Ectodermal cell (in vitro differentiated cells): ENCODE measurements at regions not wholly inside any gene's neighbourhood (a gene's known extent, or its start where the extent isn't known, plus 50 kb on each side); places are given as distances from the start of the nearest gene placed in this dataset.

ENCODE experiments used
- H3K27ac ChIP-seq: 2 replicates; pipeline ENCODE4 v1.7.0; 2013; ENCODE audit warnings: mild to moderate bottlenecking, low read depth, low read length; ENCODE audit not compliant: insufficient read depth, poor library complexity, severe bottlenecking
- H3K27me3 ChIP-seq: 2 replicates; pipeline ENCODE4 v1.7.0; 2013; ENCODE audit warnings: mild to moderate bottlenecking, low read length; ENCODE audit not compliant: insufficient read depth, control insufficient read depth, poor library complexity, severe bottlenecking
- H3K36me3 ChIP-seq: one replicate; pipeline ENCODE4 v1.7.0; 2013; ENCODE audit warnings: low read length; ENCODE audit not compliant: control insufficient read depth, insufficient read depth
- H3K4me1 ChIP-seq: one replicate; pipeline ENCODE4 v1.7.0; 2013; ENCODE audit warnings: low read length; ENCODE audit not compliant: control insufficient read depth, insufficient read depth
- H3K4me3 ChIP-seq: 2 replicates; pipeline ENCODE4 v1.7.0; 2013; ENCODE audit warnings: low read depth, low read length, control low read depth; ENCODE audit not compliant: insufficient read depth
- H3K9me3 ChIP-seq: 2 replicates; pipeline ENCODE4 v1.7.0; 2013; ENCODE audit warnings: mild to moderate bottlenecking, low read length, moderate library complexity; ENCODE audit not compliant: control insufficient read depth
- WGBS, 2 experiments: methylation state at CpG; one replicate each; pipeline ENCODE4 v1.1.7; 2013; ENCODE audit warnings: missing lambda C conversion rate in 2 of 2; 5-methylcytosine and 5-hydroxymethylcytosine counted together

- WGBS, 2 experiments: 43 to 56% methylated on average over 5 to 6 of the region's 6 CpGs
- Histone ChIP-seq H3K4me1 (peaks cover 16% of the 10 kb centered on the region), H3K36me3 (no peaks in the 10 kb centered on the region), H3K4me3 (no peak overlapping the region), H3K27me3 (no peaks in the 10 kb centered on the region), H3K27ac (peak overlapping the region; percentile 60), H3K9me3 (no peaks in the 10 kb centered on the region)
Observed at GRCh38 chr4:165610679-165611437, 232.1 kb downstream of the CPE start.

GRCh38 chr4:165612936-165613335 lies 234.1 kb downstream of the CPE start:
- 0 to 6% methylated on average over 1 of the region's 1 CpG for WGBS, 2 experiments
- Histone ChIP-seq H3K4me3 (no peak overlapping the region), H3K36me3 (no peaks in the 10 kb centered on the region), H3K4me1 (peaks cover 16% of the 10 kb centered on the region), H3K9me3 (no peaks in the 10 kb centered on the region), H3K27ac (no peak overlapping the region), H3K27me3 (no peaks in the 10 kb centered on the region)

- no peaks in the 10 kb centered on the region for H3K27me3 ChIP-seq
- H3K4me3 ChIP-seq: no peak overlapping the region
- no peaks in the 10 kb centered on the region for H3K36me3 ChIP-seq
- WGBS, 2 experiments: 91 to 97% methylated on average over 2 of the region's 2 CpGs
- H3K4me1 ChIP-seq: peaks cover 16% of the 10 kb centered on the region
- H3K9me3 ChIP-seq: no peaks in the 10 kb centered on the region
- no peak overlapping the region for H3K27ac ChIP-seq
Observed at GRCh38 chr4:165613581-165613980, 234.8 kb downstream of the CPE start.

GRCh38 chr4:165620913-165621312 lies 242.1 kb downstream of the CPE start:
- no peaks in the 10 kb centered on the region for H3K27me3 ChIP-seq
- H3K36me3 ChIP-seq: no peaks in the 10 kb centered on the region
- WGBS, 2 experiments: 73 to 82% methylated on average over 3 of the region's 3 CpGs
- no peak overlapping the region for H3K27ac ChIP-seq
- H3K4me1 ChIP-seq: no peaks in the 10 kb centered on the region
- H3K4me3 ChIP-seq: no peak overlapping the region
- H3K9me3 ChIP-seq: no peaks in the 10 kb centered on the region

GRCh38 chr4:165621983-165622382 lies 243.2 kb downstream of the CPE start:
- H3K4me3 ChIP-seq: no peak overlapping the region
- H3K36me3 ChIP-seq: no peaks in the 10 kb centered on the region
- no peak overlapping the region for H3K27ac ChIP-seq
- WGBS, 2 experiments: 94 to 95% methylated on average over 5 of the region's 5 CpGs
- H3K4me1 ChIP-seq: no peaks in the 10 kb centered on the region
- no peaks in the 10 kb centered on the region for H3K27me3 ChIP-seq
- no peaks in the 10 kb centered on the region for H3K9me3 ChIP-seq

GRCh38 chr4:165625281-165625680 lies 246.5 kb downstream of the CPE start:
- 88 to 98% methylated on average over 2 of the region's 2 CpGs for WGBS, 2 experiments
- no peaks in the 10 kb centered on the region for H3K36me3 ChIP-seq
- no peaks in the 10 kb centered on the region for H3K27me3 ChIP-seq
- no peak overlapping the region for H3K27ac ChIP-seq
- H3K9me3 ChIP-seq: no peaks in the 10 kb centered on the region
- H3K4me3 ChIP-seq: no peak overlapping the region
- no peaks in the 10 kb centered on the region for H3K4me1 ChIP-seq

GRCh38 chr4:165626316-165626715 lies 246.7 kb upstream of the TLL1 start:
- no peak overlapping the region for H3K27ac ChIP-seq
- no peaks in the 10 kb centered on the region for H3K4me1 ChIP-seq
- 92 to 95% methylated on average over 4 of the region's 4 CpGs for WGBS, 2 experiments
- H3K36me3 ChIP-seq: no peaks in the 10 kb centered on the region
- no peak overlapping the region for H3K4me3 ChIP-seq
- H3K27me3 ChIP-seq: no peaks in the 10 kb centered on the region
- H3K9me3 ChIP-seq: no peaks in the 10 kb centered on the region

GRCh38 chr4:165627128-165627527 lies 245.9 kb upstream of the TLL1 start:
- Histone ChIP-seq H3K4me3 (no peak overlapping the region), H3K27ac (no peak overlapping the region), H3K4me1 (no peaks in the 10 kb centered on the region), H3K9me3 (no peaks in the 10 kb centered on the region), H3K36me3 (no peaks in the 10 kb centered on the region), H3K27me3 (no peaks in the 10 kb centered on the region)
- 90 to 100% methylated on average over 2 to 3 of the region's 3 CpGs for WGBS, 2 experiments

GRCh38 chr4:165627548-165627947 lies 245.5 kb upstream of the TLL1 start:
- Histone ChIP-seq H3K4me3 (no peak overlapping the region), H3K9me3 (no peaks in the 10 kb centered on the region), H3K36me3 (no peaks in the 10 kb centered on the region), H3K4me1 (no peaks in the 10 kb centered on the region), H3K27me3 (no peaks in the 10 kb centered on the region), H3K27ac (no peak overlapping the region)
- 95 to 97% methylated on average over 4 of the region's 5 CpGs for WGBS, 2 experiments

GRCh38 chr4:165628572-165628971 lies 244.5 kb upstream of the TLL1 start:
- 93 to 98% methylated on average over 3 of the region's 3 CpGs for WGBS, 2 experiments
- Histone ChIP-seq H3K4me3 (no peak overlapping the region), H3K27me3 (no peaks in the 10 kb centered on the region), H3K36me3 (no peaks in the 10 kb centered on the region), H3K27ac (no peak overlapping the region), H3K9me3 (no peaks in the 10 kb centered on the region), H3K4me1 (no peaks in the 10 kb centered on the region)

- no peak overlapping the region for H3K27ac ChIP-seq
Observed at GRCh38 chr4:165630671-165631070, 242.4 kb upstream of the TLL1 start.

More at GRCh38 chr4:165630671-165631070, 242.4 kb upstream of the TLL1 start:
- no peak overlapping the region for H3K4me3 ChIP-seq
- H3K4me1 ChIP-seq: no peaks in the 10 kb centered on the region
- no peaks in the 10 kb centered on the region for H3K9me3 ChIP-seq
- H3K27me3 ChIP-seq: no peaks in the 10 kb centered on the region
- H3K36me3 ChIP-seq: no peaks in the 10 kb centered on the region
